K562 (cell line): ENCODE measurements at regions not wholly inside any gene's neighbourhood (a gene's known extent, or its start where the extent isn't known, plus 50 kb on each side); places are given as distances from the start of the nearest gene placed in this dataset.

Experiments
- BRD4 ChIP-seq: fragments of 200-600 bp; sonication (generic); IDR thresholded peaks from 2 replicates; pipeline ENCODE4 v1.6.1; 2017; ENCODE audit warnings: inconsistent platforms
- CBFB ChIP-seq: sonication (generic); formaldehyde crosslinking; IDR thresholded peaks from 2 replicates; pipeline ENCODE4 v1.4.0; 2020; ENCODE audit warnings: mild to moderate bottlenecking, missing genetic modification reagents
- EZH2 ChIP-seq: IDR thresholded peaks from 2 replicates; pipeline ENCODE4 v1.6.1; 2012; ENCODE audit warnings: low read depth, mild to moderate bottlenecking, inconsistent platforms, low read length, borderline replicate concordance
- FOXA1 ChIP-seq: fragments of 450-650 bp; IDR thresholded peaks from 2 replicates; pipeline ENCODE4 v1.6.1; 2016; ENCODE audit warnings: mild to moderate bottlenecking, borderline replicate concordance
- GABPA ChIP-seq: fragments of 200-800 bp; sonication (Bioruptor generic); conservative IDR thresholded peaks from 2 replicates; pipeline ENCODE4 v1.6.1; 2016; ENCODE audit warnings: low read depth, missing genetic modification characterization, missing compliant biosample characterization
- JUNB ChIP-seq: fragments of 450-650 bp; formaldehyde crosslinking; conservative IDR thresholded peaks from 2 replicates; pipeline ENCODE4 v1.4.0; 2020; ENCODE audit warnings: mild to moderate bottlenecking
- LEF1 ChIP-seq: fragments of 450-650 bp; IDR thresholded peaks from 2 replicates; pipeline ENCODE4 v1.6.1; 2016; ENCODE audit warnings: mild to moderate bottlenecking
- MAZ ChIP-seq, 2 experiments: fragments of 450-650 bp in 1 of 2; sonication (generic) in 1 of 2; formaldehyde crosslinking; IDR thresholded peaks in 1 of 2; conservative IDR thresholded peaks in 1 of 2; 2 replicates each; pipeline versions ENCODE4 v1.4.0 to v1.5.0; 2020; ENCODE audit warnings: mild to moderate bottlenecking in 1 of 2, missing genetic modification reagents in 1 of 2
- RAD21 ChIP-seq, 2 experiments: fragments of 250-450 bp in 1 of 2; fragments of 450-650 bp in 1 of 2; sonication (Bioruptor Pico) in 1 of 2; formaldehyde crosslinking in 1 of 2; IDR thresholded peaks in 1 of 2; conservative IDR thresholded peaks in 1 of 2; 2 replicates each; pipeline versions ENCODE4 v1.4.0 to v1.8.0; 2020 to 2022; ENCODE audit warnings: mild to moderate bottlenecking in 2 of 2, moderate library complexity in 1 of 2
- STAT5B ChIP-seq: fragments of 250-450 bp; sonication (Bioruptor Pico); IDR thresholded peaks from 2 replicates; pipeline ENCODE4 v1.8.0; 2021; ENCODE audit warnings: mild to moderate bottlenecking, inconsistent platforms
- ZNF232 ChIP-seq: sonication (generic); formaldehyde crosslinking; IDR thresholded peaks from 2 replicates; pipeline ENCODE4 v1.8.0; 2022; ENCODE audit warnings: mild to moderate bottlenecking, missing genetic modification reagents
- ZNF76 ChIP-seq: fragments of 250-450 bp; sonication (Bioruptor Pico); IDR thresholded peaks from 2 replicates; pipeline ENCODE4 v1.4.0; 2020; ENCODE audit warnings: mild to moderate bottlenecking, moderate library complexity, borderline replicate concordance
- TF ChIP-seq, protein P1 (sequence below), 3 experiments: IDR thresholded peaks in 2 of 3; conservative IDR thresholded peaks in 1 of 3; 2 replicates each; pipeline ENCODE4 v1.5.1; 2011 to 2012; ENCODE audit warnings: low read length in 3 of 3, mild to moderate bottlenecking in 3 of 3, control low read depth in 2 of 3, improper control_type of control experiment in 1 of 3, inconsistent platforms in 1 of 3, low read depth in 1 of 3, mixed read lengths in 1 of 3, moderate library complexity in 1 of 3; ENCODE audit not compliant: insufficient read depth in 2 of 3

DNA sequence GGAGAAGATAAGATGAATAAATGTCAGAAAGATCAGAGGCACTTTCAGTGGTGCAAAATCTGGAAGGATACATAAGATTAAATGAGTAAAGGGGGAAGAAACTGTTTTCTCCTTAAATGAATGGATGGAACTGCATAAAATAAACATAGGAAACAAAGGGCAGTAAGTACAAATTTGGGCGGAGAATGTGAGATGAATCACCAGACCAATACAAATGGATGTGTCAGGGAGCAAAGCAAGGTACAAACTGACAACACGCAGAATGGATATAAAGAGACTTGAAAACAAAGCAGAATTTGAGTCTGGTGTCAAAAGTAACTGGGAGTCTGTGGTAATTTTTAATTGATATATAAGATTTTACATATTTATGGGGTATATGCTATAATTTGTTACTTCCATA, 175.3 kb upstream of the PCDH18 start:
- TF ChIP-seq JUNB (CRISPR knock-in tag) (no peak), EZH2 (no peak), ZNF232 (CRISPR knock-in tag) (no peak), BRD4 (no peak), MAZ (CRISPR knock-in tag; conservative IDR thresholded peaks at IDR 0.05 in 1 of 2, IDR thresholded peaks at IDR 0.05 in 1 of 2) (no peak), ZNF76 (CRISPR knock-in tag) (no peak), LEF1 (no peak), FOXA1 (no peak), STAT5B (CRISPR knock-in tag) (no peak), RAD21 (CRISPR knock-in tag; conservative IDR thresholded peaks at IDR 0.05 in 1 of 2, IDR thresholded peaks at IDR 0.05 in 1 of 2) (no peak), GABPA (tag) (no peak), CBFB (no peak)
- TF ChIP-seq, protein P1, sequence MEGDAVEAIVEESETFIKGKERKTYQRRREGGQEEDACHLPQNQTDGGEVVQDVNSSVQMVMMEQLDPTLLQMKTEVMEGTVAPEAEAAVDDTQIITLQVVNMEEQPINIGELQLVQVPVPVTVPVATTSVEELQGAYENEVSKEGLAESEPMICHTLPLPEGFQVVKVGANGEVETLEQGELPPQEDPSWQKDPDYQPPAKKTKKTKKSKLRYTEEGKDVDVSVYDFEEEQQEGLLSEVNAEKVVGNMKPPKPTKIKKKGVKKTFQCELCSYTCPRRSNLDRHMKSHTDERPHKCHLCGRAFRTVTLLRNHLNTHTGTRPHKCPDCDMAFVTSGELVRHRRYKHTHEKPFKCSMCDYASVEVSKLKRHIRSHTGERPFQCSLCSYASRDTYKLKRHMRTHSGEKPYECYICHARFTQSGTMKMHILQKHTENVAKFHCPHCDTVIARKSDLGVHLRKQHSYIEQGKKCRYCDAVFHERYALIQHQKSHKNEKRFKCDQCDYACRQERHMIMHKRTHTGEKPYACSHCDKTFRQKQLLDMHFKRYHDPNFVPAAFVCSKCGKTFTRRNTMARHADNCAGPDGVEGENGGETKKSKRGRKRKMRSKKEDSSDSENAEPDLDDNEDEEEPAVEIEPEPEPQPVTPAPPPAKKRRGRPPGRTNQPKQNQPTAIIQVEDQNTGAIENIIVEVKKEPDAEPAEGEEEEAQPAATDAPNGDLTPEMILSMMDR (IDR thresholded peaks at IDR 0.05 in 2 of 3, conservative IDR thresholded peaks at IDR 0.05 in 1 of 3; ENCODE audit: insufficient read depth in 2 of 3, low read depth in 1 of 3, low read length in 3 of 3), result no peak
